Kidney (tissue), 13 donors: ENCODE measurements at regions not wholly inside any gene's neighbourhood (a gene's known extent, or its start where the extent isn't known, plus 50 kb on each side); places are given as distances from the start of the nearest gene placed in this dataset.

Experiments
- DNase-seq, 5 donors: peaks; one replicate each; pipeline ENCODE4 v3.0.0-alpha.2; 2013 to 2020
- FAIRE-seq: peaks from 2 replicates; lab custom pipeline; 2012; peaks lifted over from hg19 to GRCh38; lab: Jason Lieb, UNC
- H3K27ac ChIP-seq, 2 donors: one replicate each; pipeline ENCODE4 v1.7.0; 2013; ENCODE audit warnings: low read depth in 2 of 2, low read length in 2 of 2, inconsistent platforms in 1 of 2
- H3K27me3 ChIP-seq: one replicate; pipeline ENCODE4 v1.7.1; 2013; ENCODE audit warnings: low read length, inconsistent platforms; ENCODE audit not compliant: control insufficient read depth, insufficient read depth
- H3K36me3 ChIP-seq, 3 donors: one replicate each; pipeline versions ENCODE4 v1.7.0 to v1.7.1; 2013; ENCODE audit warnings: low read length in 3 of 3, control low read depth in 1 of 3, inconsistent platforms in 1 of 3; ENCODE audit not compliant: insufficient read depth in 3 of 3, control insufficient read depth in 2 of 3
- H3K4me1 ChIP-seq, 3 donors: one replicate each; pipeline versions ENCODE4 v1.7.0 to v1.7.1; 2013; ENCODE audit warnings: low read length in 3 of 3, inconsistent platforms in 1 of 3, low read depth in 1 of 3; ENCODE audit not compliant: control insufficient read depth in 2 of 3, insufficient read depth in 2 of 3
- H3K4me3 ChIP-seq, 3 donors: one replicate each; pipeline versions ENCODE4 v1.7.0 to v1.8.1; 2013; ENCODE audit warnings: low read length in 3 of 3, control low read depth in 1 of 3, inconsistent platforms in 1 of 3
- H3K9ac ChIP-seq, 3 donors: one replicate each; pipeline versions ENCODE4 v1.7.0 to v1.7.1; 2013; ENCODE audit warnings: low read length in 3 of 3, control low read depth in 1 of 3, inconsistent platforms in 1 of 3
- H3K9me3 ChIP-seq, 3 donors: one replicate each; pipeline versions ENCODE4 v1.7.0 to v1.7.1; 2013; ENCODE audit warnings: low read length in 3 of 3, control low read depth in 1 of 3, inconsistent platforms in 1 of 3; ENCODE audit not compliant: control insufficient read depth in 2 of 3, insufficient read depth in 1 of 3
- intact Hi-C: fragments of 100-400 bp; cut with DNase I; formaldehyde crosslinking; loops from one replicate; pipeline ENCODE4 v1.11.1; 2022
- TF ChIP-seq, protein P1 (sequence below): IDR thresholded peaks from 3 replicates; pipeline ENCODE4 v1.5.1; 2012; ENCODE audit warnings: mild to moderate bottlenecking, moderate library complexity, borderline replicate concordance; ENCODE audit not compliant: insufficient read depth; ENCODE audit errors: extremely low read depth
- donor health status: control.
- donor health status: control.
- donor health status: control.
- donor health status: control.
- donor health status: control.
- donor health status: DM: yes; HTN: yes; CAD: no.
- donor health status: Normal renal cell carcinoma (clear cell type).

DNA sequence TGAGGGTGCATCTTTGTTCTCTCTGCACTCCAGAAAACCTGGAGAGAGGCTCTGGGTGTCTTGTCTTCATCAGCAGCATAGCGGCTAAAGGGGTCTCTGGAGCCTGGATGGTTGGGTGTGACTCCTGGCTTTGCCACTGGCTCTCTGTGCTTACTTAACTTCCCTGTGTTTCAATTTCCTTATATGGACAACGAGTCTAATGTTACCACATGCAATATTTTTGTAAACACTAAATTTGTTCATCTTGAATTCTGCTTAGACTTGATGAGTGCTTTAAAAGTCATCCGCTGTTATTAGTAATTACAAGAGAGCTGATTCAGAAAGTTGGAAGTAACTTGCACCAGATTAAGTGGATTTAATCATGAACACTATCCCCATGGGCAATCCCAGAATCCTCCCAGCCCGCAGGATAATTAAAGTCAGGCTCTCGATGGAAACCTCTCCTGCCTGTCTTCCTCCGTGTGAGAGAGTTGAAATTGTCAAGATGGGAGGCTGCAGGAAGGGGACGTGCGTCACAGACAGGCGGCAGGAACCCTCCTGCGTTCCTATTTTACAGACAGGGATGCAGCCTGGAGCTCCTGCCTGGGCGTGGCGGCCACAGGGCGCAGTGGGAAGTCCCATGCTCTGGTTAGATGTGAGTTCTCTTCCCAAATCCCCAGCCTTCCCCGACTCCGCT lies 201.2 kb downstream of the TTC8 start:
- Histone ChIP-seq H3K27ac (no peak overlapping the region), H3K9me3 (peaks cover 0 to 4% (median 2%) of the 10 kb centered on the region in 3 donors), H3K9ac (no peak overlapping the region), H3K4me1 (peaks cover 0 to 5% (median 0%) of the 10 kb centered on the region in 3 donors), H3K4me3 (no peak overlapping the region), H3K36me3 (no peaks in the 10 kb centered on the region), H3K27me3 (peaks cover 2% of the 10 kb centered on the region)
- intact Hi-C loops: loop anchor here (10.0 kb wide), 1 partner anchor 889 kb away; no protein-coding TSS in a partner anchor
- TF ChIP-seq, protein P1, sequence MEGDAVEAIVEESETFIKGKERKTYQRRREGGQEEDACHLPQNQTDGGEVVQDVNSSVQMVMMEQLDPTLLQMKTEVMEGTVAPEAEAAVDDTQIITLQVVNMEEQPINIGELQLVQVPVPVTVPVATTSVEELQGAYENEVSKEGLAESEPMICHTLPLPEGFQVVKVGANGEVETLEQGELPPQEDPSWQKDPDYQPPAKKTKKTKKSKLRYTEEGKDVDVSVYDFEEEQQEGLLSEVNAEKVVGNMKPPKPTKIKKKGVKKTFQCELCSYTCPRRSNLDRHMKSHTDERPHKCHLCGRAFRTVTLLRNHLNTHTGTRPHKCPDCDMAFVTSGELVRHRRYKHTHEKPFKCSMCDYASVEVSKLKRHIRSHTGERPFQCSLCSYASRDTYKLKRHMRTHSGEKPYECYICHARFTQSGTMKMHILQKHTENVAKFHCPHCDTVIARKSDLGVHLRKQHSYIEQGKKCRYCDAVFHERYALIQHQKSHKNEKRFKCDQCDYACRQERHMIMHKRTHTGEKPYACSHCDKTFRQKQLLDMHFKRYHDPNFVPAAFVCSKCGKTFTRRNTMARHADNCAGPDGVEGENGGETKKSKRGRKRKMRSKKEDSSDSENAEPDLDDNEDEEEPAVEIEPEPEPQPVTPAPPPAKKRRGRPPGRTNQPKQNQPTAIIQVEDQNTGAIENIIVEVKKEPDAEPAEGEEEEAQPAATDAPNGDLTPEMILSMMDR: no peak
- no peak for DNase-seq
- FAIRE-seq: no peak

DNA sequence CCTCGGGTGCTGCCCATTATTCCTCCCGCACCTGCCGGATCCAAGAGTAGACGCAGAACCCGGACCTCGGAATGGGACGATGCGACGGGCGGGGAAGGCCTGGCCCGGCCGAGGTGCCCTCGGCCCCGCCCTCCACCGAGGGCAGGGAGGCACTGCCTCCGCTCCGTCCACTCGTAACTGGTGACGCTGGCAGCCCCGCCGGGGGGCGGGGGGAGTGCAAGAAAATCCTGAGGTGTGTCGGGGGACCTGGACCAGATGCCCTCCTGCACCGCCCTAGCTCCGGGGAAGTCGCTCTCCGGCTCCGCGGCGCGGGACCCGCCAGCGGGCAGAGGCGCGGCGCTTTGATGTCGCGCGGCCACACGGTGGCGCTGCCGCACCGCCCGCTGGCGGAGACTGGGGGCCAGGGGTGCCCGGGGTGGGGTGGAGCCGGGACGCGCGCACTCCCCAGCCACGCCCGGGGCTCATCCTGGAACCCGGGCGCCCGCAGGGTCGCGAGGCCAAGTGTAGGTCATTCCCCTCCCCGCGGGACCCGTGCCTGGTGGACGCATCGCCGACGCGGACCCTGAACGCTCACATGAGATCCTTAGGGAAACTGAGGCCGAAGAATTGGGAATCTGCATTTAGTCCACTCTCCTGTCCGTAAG lies 202.8 kb downstream of the TTC8 start:
- Histone ChIP-seq H3K27me3 (peaks cover 2% of the 10 kb centered on the region), H3K36me3 (no peaks in the 10 kb centered on the region), H3K4me3 (peak overlapping the region; percentile 25 to 57 (median 55)), H3K27ac (no peak overlapping the region), H3K9me3 (peaks cover 0 to 4% (median 2%) of the 10 kb centered on the region in 3 donors), H3K9ac (peak overlapping the region in 2 of 3 donors; percentile 12 to 39), H3K4me1 (peaks cover 0 to 5% (median 0%) of the 10 kb centered on the region in 3 donors)
- intact Hi-C loops: loop anchor here (10.0 kb wide), 1 partner anchor 888 kb away; no protein-coding TSS in a partner anchor
- TF ChIP-seq, protein P1: peak; percentile 77
- DNase-seq (peak; percentile 47 to 76 (median 74)), FAIRE-seq (no peak)

DNA sequence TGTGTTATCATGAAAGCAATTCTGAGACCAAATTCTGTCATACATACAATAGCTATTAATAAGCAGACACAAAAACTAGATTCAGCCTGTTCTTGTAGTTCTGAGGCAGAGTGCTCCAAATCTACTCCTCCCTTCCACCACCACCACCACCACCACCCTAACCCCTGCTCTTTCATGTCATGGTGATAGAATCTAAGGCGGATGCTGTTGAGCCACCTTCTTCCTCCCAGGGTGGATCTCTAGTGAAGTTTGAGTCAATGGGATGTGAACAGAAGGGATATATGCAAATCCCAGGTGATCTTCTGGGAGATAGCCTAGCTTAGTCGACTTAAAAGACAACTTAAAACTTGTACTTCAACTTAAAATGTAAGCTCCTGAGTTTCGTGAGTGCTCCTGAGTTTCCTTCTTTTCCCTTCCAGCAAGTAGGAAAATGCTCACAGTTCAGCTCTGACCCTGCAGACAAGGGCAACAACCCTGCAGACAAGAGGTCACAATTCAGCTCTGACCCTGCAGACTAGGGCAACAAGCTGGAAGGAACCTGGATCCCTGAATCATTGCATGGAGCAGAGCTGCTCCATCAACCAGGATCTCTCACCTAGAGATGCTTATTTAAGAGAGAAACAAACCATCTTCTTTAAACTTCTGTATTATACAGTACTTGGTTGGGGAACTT lies 204.1 kb downstream of the TTC8 start:
- FAIRE-seq: no peak
- no peak overlapping the region for H3K9ac ChIP-seq
- peaks cover 0 to 5% (median 0%) of the 10 kb centered on the region in 3 donors for H3K4me1 ChIP-seq
- TF ChIP-seq, protein P1: no peak
- DNase-seq: no peak
- peaks cover 2% of the 10 kb centered on the region for H3K27me3 ChIP-seq
- intact Hi-C loops: loop anchor here (10.0 kb wide), 1 partner anchor 886 kb away; no protein-coding TSS in a partner anchor
- no peak overlapping the region for H3K4me3 ChIP-seq
- H3K27ac ChIP-seq: no peak overlapping the region
- peaks cover 0 to 4% (median 2%) of the 10 kb centered on the region in 3 donors for H3K9me3 ChIP-seq
- no peaks in the 10 kb centered on the region for H3K36me3 ChIP-seq
